Dendritic cell treated with granulocyte-macrophage colony-stimulating factor and Interleukin-4, amounts not matched to agents 40 ng/mL and 50 ng/mL, for 4 days (primary cell): ENCODE measurements at regions not wholly inside any gene's neighbourhood (a gene's known extent, or its start where the extent isn't known, plus 50 kb on each side); places are given as distances from the start of the nearest gene placed in this dataset.
"Not testable (repeated sequence)": the region's sequence is repeated elsewhere in the genome, so short reads cannot be mapped to it uniquely, and the experiment has no call there.

ENCODE experiments used
- H3K27ac Mint-ChIP-seq: one replicate; pipeline ENCODE4 v1.8.0; 2022; ENCODE audit warnings: mild to moderate bottlenecking, mixed read lengths
- H3K27me3 Mint-ChIP-seq: one replicate; pipeline ENCODE4 v1.8.0; 2022; ENCODE audit warnings: mild to moderate bottlenecking, mixed read lengths
- H3K36me3 Mint-ChIP-seq: one replicate; pipeline ENCODE4 v1.8.0; 2022; ENCODE audit warnings: low read depth, mixed read lengths
- H3K4me1 Mint-ChIP-seq: one replicate; pipeline ENCODE4 v1.8.0; 2022; ENCODE audit warnings: low read depth, mixed read lengths
- H3K4me3 Mint-ChIP-seq: one replicate; pipeline ENCODE4 v1.8.0; 2022; ENCODE audit warnings: mild to moderate bottlenecking, moderate library complexity, mixed read lengths
- H3K9me3 Mint-ChIP-seq: one replicate; pipeline ENCODE4 v1.8.0; 2022; ENCODE audit warnings: mixed read lengths
- intact Hi-C: fragments of 100-400 bp; cut with micrococcal nuclease; formaldehyde crosslinking; loops from one replicate; pipeline ENCODE4 v1.15.0; 2022

DNA sequence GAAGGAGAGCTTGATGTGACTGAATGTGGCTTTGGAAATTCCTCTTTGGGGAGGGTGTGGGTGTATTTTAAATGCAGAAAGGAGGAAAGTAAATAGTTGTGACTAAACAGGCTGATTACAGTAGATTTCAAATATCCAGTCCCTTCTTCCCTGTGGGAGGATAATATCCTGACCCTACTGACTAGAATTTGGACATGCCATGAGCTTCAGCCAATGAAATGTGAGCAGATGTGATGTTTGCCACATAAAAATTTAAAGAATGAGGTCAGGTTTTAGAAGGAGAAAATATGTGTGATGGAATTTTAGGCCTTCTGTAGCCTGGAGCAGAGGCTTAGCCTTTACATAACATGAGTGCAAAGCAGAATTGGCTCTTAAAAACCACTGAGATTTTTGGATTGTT, 1218.9 kb downstream of the ROBO2 start:
- H3K4me1 Mint-ChIP-seq: no peaks in the 10 kb centered on the region
- H3K27me3 Mint-ChIP-seq: no peaks in the 10 kb centered on the region
- intact Hi-C loops: no loop called here
- no peaks in the 10 kb centered on the region for H3K36me3 Mint-ChIP-seq
- H3K9me3 Mint-ChIP-seq: no peaks in the 10 kb centered on the region
- H3K27ac Mint-ChIP-seq: no peak overlapping the region
- no peak overlapping the region for H3K4me3 Mint-ChIP-seq

DNA sequence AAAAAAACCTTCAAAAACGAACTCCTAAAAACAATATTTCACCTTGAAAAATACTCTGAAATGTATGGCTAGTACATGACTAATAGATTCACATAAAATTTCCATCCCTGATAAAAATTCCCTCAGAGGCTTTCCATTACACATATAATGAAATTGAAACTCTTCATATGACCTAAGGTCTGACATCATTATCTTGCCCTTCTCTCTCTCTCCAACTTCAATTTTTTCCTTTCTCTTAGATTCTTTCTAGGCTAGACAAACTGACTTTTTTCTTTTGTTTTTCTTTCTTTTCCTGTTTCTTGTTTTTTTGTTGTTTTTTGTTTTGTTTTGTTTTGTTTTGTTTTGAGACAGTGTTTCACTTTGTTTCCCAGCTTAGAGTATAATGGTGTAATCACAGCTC, 1220.5 kb downstream of the ROBO2 start:
- no peaks in the 10 kb centered on the region for H3K27me3 Mint-ChIP-seq
- no peak overlapping the region for H3K4me3 Mint-ChIP-seq
- intact Hi-C loops: no loop called here
- no peaks in the 10 kb centered on the region for H3K4me1 Mint-ChIP-seq
- no peak overlapping the region for H3K27ac Mint-ChIP-seq
- no peaks in the 10 kb centered on the region for H3K9me3 Mint-ChIP-seq
- H3K36me3 Mint-ChIP-seq: no peaks in the 10 kb centered on the region

DNA sequence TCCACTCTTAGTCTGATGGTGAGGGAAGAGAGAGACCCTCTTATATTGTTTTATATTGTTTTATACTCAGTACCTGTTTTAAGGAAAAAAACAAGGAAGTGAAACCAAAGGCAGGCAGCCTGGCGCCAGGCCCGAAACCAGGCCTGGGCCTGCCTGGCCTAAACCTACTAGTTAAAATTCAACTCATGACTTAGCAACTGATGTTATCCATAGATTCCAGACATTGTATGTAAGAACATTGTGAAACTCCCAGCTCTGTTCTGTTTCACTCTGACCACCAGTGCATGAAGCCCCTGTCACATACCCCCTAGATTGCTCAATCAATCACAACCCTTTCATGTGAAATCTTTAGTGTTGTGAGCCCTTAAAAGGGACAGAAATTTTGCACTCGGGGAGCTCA, 1226.7 kb downstream of the ROBO2 start:
- H3K4me1 Mint-ChIP-seq, H3K4me3 Mint-ChIP-seq, H3K27me3 Mint-ChIP-seq, H3K36me3 Mint-ChIP-seq, H3K9me3 Mint-ChIP-seq, intact Hi-C loops, H3K27ac Mint-ChIP-seq: not testable (repeated sequence)

DNA sequence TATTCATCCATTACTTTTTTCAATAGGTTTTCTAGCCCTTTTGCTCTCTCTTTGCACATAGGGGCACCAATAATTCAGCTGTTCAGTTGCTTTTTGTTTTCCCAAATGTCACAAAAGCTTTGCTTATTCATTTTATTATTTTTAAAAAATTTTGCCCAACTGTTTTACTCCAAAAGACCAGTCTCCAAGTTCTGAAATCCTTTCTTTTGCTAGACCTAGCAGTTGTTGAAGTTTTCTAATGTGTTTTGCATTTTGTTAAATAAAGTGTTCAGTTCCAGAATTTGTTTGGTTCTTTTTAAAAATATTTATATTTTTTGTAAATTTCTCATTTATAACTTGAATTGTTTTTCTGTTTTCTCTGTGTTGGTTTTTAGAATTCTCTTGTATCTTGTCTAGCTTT, 1227.3 kb downstream of the ROBO2 start:
- no peaks in the 10 kb centered on the region for H3K4me1 Mint-ChIP-seq
- no peaks in the 10 kb centered on the region for H3K27me3 Mint-ChIP-seq
- intact Hi-C loops: no loop called here
- H3K36me3 Mint-ChIP-seq: no peaks in the 10 kb centered on the region
- H3K4me3 Mint-ChIP-seq: no peak overlapping the region
- H3K9me3 Mint-ChIP-seq: no peaks in the 10 kb centered on the region
- no peak overlapping the region for H3K27ac Mint-ChIP-seq

DNA sequence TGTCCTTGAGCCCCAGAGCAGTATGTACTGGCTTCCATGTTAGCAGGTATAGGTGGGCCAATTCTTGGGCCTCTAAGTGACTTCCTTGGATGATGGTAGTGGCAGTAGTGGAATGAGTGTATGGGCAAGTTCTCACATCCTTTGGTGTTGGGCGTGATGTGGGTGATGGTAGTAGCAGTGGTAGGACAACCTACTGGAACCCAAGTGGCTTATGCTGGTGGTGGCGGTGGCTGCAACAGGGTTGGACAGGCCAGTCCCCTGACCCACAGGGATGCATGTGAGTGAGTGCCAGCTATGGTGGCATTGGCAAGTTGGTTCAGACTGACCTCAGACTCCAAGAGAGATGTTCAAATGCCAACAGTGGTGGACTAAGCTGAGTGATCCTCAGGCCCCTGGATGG, 1228.2 kb downstream of the ROBO2 start:
- H3K27ac Mint-ChIP-seq: no peak overlapping the region
- no peaks in the 10 kb centered on the region for H3K27me3 Mint-ChIP-seq
- intact Hi-C loops: no loop called here
- no peak overlapping the region for H3K4me3 Mint-ChIP-seq
- H3K9me3 Mint-ChIP-seq: no peaks in the 10 kb centered on the region
- H3K4me1 Mint-ChIP-seq: no peaks in the 10 kb centered on the region
- no peaks in the 10 kb centered on the region for H3K36me3 Mint-ChIP-seq

DNA sequence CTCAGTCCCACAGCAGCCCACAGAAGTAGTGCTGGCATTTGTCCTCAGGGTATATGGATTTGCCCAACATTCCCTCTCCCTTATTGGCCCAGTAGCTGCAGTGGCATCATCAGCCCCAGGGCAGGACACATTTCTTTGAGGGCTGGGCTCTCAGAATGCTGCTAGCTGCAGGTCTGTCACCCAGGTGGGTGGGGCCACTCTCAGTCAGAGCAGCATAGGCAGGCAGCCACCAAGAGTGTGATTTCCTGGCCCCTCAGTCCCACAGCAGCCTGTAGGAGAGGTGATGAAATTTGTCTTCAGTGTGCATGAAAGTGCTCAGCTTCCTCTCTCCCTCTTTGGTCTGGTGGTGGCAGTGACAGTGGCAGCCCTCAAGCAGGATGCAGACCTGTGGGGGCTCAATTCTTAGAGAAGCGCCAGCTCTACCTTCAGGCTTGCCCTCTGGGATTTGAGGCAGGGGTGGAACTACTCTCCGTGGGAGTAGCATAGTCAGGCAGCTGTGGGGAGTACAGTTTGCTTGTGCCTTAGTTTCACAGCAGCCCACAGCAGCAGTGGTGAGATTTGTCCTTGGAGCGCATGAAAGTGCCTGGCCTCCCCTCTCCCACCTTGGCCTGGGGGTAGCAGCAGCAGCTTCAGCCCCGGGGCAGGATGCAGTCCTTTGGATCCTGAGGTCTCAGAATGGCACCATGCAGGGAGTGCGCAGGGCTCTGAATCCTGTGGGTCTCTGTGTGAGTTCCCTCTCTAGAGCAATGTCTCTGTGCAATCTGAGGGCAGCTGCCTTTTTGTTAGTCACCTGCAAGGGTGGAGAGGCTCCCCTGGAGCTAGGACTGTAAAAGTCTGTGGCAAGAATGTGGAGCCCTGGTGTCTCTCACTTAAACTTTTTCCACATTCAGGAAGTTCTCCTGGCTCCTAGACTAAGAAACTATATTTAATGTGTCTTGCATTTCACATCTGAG, 1229.1 kb downstream of the ROBO2 start:
- Mint-ChIP-seq H3K27ac (no peak overlapping the region), H3K4me3 (no peak overlapping the region), H3K4me1 (no peaks in the 10 kb centered on the region), H3K27me3 (no peaks in the 10 kb centered on the region), H3K9me3 (no peaks in the 10 kb centered on the region), H3K36me3 (no peaks in the 10 kb centered on the region)
- intact Hi-C loops: no loop called here

DNA sequence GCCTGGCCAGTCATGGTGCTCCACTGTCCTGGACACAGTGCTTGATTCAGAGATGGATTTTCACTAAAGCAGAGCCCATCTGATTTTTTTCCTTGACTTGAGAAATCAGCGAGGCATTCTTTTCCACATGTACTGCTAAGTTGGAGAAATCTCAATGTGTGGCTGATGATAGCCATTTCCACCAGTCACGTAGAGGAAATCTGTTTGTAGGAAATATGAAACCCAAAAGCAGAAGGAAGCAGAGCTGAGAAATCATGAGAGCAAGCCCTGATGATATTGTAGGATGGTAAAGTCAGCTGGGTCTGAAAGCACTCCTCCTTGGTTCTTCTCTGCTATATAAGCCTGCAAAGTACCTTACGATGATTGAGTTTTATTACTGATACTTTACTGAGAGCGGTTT, 1233.4 kb downstream of the ROBO2 start:
- Mint-ChIP-seq H3K4me3 (no peak overlapping the region), H3K4me1 (no peaks in the 10 kb centered on the region), H3K36me3 (no peaks in the 10 kb centered on the region), H3K27me3 (no peaks in the 10 kb centered on the region), H3K9me3 (no peaks in the 10 kb centered on the region), H3K27ac (no peak overlapping the region)
- intact Hi-C loops: no loop called here

DNA sequence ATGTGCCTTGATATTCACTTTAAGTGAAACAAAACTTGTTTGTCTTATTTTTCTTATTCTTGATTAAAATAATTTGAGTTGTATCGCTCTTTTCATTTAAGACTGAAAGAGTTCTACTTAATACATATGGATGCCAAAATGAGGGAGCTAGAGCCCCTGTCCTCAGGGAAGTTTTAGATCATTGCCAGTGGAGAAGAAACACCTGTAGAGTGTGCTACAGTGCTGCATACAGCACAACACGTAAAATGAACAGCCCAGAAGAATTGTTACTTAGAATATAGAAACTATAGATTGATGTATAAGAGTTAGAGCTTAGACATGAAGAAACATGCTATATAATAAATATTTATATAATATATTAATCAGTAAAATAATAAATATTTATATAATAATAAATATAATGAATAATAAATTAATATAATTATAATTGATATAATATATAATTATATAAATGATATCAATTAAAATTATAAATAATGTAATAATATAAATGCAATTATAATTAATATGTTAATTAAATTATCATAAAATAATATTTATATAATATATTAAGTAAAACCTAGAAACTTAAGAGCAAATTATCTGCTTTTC, 1234.7 kb downstream of the ROBO2 start:
- no peaks in the 10 kb centered on the region for H3K9me3 Mint-ChIP-seq
- no peak overlapping the region for H3K27ac Mint-ChIP-seq
- no peaks in the 10 kb centered on the region for H3K27me3 Mint-ChIP-seq
- H3K4me1 Mint-ChIP-seq: no peaks in the 10 kb centered on the region
- no peak overlapping the region for H3K4me3 Mint-ChIP-seq
- no peaks in the 10 kb centered on the region for H3K36me3 Mint-ChIP-seq
- intact Hi-C loops: no loop called here

DNA sequence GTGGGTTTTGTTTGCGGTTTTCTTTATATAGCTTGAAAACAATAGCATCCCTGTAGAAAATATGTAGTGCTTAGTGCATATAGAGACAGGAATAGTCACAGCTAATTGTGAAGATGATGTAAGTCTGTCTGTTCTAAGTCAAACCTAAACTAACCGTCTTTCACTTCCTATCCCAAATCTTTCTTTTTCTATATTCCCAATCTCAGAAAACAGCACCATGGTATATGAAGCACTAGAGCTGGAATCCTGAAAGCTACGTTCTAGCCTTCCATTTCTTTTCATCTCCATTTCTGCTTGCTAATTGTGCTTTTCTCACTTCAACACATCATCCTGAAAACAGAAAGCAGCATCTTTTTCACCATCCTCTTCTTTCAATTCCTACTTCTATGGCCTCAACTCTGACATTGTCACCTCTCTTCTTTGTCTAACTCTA, 1235.5 kb downstream of the ROBO2 start:
- Mint-ChIP-seq H3K4me1 (no peaks in the 10 kb centered on the region), H3K4me3 (no peak overlapping the region), H3K36me3 (no peaks in the 10 kb centered on the region), H3K27me3 (no peaks in the 10 kb centered on the region), H3K27ac (no peak overlapping the region), H3K9me3 (no peaks in the 10 kb centered on the region)
- intact Hi-C loops: no loop called here

DNA sequence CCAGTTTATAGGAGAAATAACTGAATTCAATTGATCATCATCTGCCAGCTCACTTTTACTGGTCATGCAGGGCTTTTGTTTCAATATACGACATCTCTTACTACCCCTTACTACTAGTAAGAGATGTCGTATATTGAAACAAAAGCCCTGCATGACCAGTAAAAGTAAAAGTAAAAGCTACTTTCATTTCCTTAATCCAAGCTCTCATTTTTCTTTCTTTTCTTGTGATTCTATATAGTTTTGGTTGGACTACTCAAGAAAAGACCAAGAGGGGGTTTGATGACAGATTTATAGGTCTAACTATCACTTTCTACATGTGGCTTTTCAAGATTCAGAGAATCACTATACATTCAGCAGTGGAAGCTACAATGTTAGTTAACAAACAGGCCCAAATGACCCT, 1237.3 kb downstream of the ROBO2 start:
- Mint-ChIP-seq H3K4me3 (no peak overlapping the region), H3K27ac (no peak overlapping the region), H3K9me3 (peaks cover 6% of the 10 kb centered on the region), H3K27me3 (no peaks in the 10 kb centered on the region), H3K4me1 (no peaks in the 10 kb centered on the region), H3K36me3 (no peaks in the 10 kb centered on the region)
- intact Hi-C loops: no loop called here

DNA sequence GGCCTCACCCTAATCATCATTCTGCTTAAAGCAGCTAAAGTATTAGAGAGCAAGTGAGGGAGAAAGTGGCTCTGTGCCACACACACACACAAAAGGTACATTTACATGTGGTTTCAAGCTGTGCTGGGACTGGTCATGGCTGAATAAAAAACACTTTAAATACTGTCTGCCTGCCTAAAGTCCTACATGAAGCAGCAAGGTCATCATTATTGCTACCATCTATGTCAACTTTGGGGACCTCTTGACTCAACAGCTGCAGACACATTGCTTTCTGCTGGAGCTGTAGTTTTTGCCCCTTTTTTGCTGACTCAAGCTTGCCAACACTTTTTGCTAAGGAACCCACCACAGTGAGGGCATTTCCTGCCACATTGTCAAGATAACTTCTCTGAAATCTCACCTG, 1237.9 kb downstream of the ROBO2 start:
- H3K27ac Mint-ChIP-seq: no peak overlapping the region
- intact Hi-C loops: no loop called here
- H3K4me3 Mint-ChIP-seq: no peak overlapping the region
- no peaks in the 10 kb centered on the region for H3K27me3 Mint-ChIP-seq
- H3K36me3 Mint-ChIP-seq: no peaks in the 10 kb centered on the region
- no peaks in the 10 kb centered on the region for H3K4me1 Mint-ChIP-seq
- peaks cover 11% of the 10 kb centered on the region for H3K9me3 Mint-ChIP-seq

DNA sequence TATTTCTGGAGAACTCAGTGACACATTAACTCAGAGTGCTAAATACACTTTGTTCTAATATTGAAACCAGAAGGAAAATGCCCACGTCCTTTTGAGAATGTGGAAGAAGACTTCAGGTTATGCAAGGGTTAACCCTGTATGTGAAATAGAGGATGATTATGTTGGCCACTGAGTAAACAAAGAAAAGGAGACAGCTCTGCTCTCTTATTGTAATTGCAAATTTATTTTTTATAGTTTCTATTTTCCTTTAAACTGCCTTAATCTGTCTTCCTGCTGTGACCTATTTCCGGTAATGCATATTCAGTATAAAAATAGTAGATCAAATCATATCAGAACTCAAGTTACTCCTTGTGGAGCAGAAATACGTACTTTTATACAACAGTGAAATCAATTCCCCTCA, 1239.2 kb downstream of the ROBO2 start:
- H3K4me3 Mint-ChIP-seq: no peak overlapping the region
- no peaks in the 10 kb centered on the region for H3K36me3 Mint-ChIP-seq
- peaks cover 12% of the 10 kb centered on the region for H3K9me3 Mint-ChIP-seq
- H3K4me1 Mint-ChIP-seq: no peaks in the 10 kb centered on the region
- no peak overlapping the region for H3K27ac Mint-ChIP-seq
- intact Hi-C loops: no loop called here
- H3K27me3 Mint-ChIP-seq: no peaks in the 10 kb centered on the region

DNA sequence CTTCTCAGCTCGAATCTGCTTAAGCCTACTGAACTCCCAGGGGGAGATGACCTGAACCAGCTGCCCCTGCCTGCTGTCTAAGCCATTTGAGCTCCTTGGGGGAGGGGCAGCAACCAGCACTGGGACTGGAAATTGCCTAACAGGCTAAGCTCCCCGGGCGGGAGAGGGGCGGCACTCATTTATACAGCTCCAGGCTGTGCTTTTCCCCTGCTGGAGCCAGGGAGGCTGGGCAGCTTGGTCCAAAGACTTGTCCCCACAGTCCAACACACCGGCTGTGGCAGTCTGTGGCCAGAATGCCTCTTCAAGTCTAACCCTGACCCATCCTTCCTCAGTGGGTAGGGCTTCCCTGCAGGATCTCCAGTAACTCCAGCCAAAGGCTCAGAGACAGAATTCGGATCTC, 1241.5 kb downstream of the ROBO2 start:
- intact Hi-C loops: no loop called here
- H3K27ac Mint-ChIP-seq: no peak overlapping the region

DNA sequence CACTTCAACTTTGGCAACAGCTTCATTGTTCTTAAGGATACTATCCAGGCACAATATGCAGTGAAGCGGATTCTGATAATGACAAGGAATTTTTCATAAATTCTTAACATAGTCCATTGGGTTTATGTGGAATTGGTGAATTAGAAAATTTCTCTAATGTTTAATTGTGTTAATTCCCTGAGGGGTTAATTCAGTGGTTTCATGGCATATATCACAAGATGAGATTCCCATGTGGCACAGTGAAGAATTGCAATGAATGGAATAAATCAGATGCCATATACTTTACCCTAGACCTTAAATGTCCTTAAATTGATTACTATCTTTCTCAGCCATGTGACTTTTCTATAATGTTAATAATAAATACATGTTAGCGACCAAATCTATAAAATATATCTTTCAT, 1244.1 kb downstream of the ROBO2 start:
- Mint-ChIP-seq H3K36me3 (no peaks in the 10 kb centered on the region), H3K4me1 (no peaks in the 10 kb centered on the region), H3K27ac (no peak overlapping the region), H3K27me3 (no peaks in the 10 kb centered on the region), H3K4me3 (no peak overlapping the region), H3K9me3 (peaks cover 12% of the 10 kb centered on the region)
- intact Hi-C loops: no loop called here

More for the DNA sequence above, 1241.5 kb downstream of the ROBO2 start:
- H3K27me3 Mint-ChIP-seq: no peaks in the 10 kb centered on the region
- no peaks in the 10 kb centered on the region for H3K4me1 Mint-ChIP-seq
- peaks cover 12% of the 10 kb centered on the region for H3K9me3 Mint-ChIP-seq
- H3K4me3 Mint-ChIP-seq: no peak overlapping the region
- no peaks in the 10 kb centered on the region for H3K36me3 Mint-ChIP-seq
